DND-41 (cell line): ENCODE measurements at regions not wholly inside any gene's neighbourhood (a gene's known extent, or its start where the extent isn't known, plus 50 kb on each side); places are given as distances from the start of the nearest gene placed in this dataset.

Source experiments
- ATAC-seq: fragments of 200-7000 bp; cut with Tn5 transposase; 3 replicates; pipeline ENCODE4 v1.9.1; 2021; ENCODE audit warnings: low read depth; ENCODE audit not compliant: insufficient read depth
- DNase-seq: peaks from one replicate; pipeline ENCODE4 v3.0.0-alpha.2; 2020
- H2AFZ ChIP-seq: 2 replicates; pipeline ENCODE4 v1.6.0; 2012; ENCODE audit warnings: low read depth, low read length
- H3K27ac ChIP-seq: 2 replicates; pipeline ENCODE4 v1.5.1; 2012; ENCODE audit warnings: low read length, inconsistent platforms
- H3K27me3 ChIP-seq: fragments of 200-600 bp; sonication (generic); 2 replicates; pipeline ENCODE4 v1.6.0; 2012; ENCODE audit warnings: low read length, mild to moderate bottlenecking, inconsistent platforms; ENCODE audit not compliant: insufficient read depth, poor library complexity
- H3K36me3 ChIP-seq: 2 replicates; pipeline ENCODE4 v1.5.1; 2012; ENCODE audit warnings: low read length, inconsistent platforms; ENCODE audit not compliant: insufficient read depth
- H3K4me1 ChIP-seq: 2 replicates; pipeline ENCODE4 v1.5.1; 2012; ENCODE audit warnings: mild to moderate bottlenecking, low read length; ENCODE audit not compliant: insufficient read depth
- H3K4me2 ChIP-seq: 2 replicates; pipeline ENCODE4 v1.6.0; 2012; ENCODE audit warnings: mild to moderate bottlenecking, moderate library complexity, low read length, inconsistent platforms; ENCODE audit not compliant: insufficient read depth
- H3K4me3 ChIP-seq, 2 experiments: fragments of 200-600 bp in 1 of 2; shearing (Covaris generic) in 1 of 2; 2 replicates each; pipeline ENCODE4 v1.5.1; 2012 to 2016; ENCODE audit warnings: inconsistent platforms in 2 of 2, low read length in 2 of 2, mild to moderate bottlenecking in 2 of 2, low read depth in 1 of 2, moderate library complexity in 1 of 2
- H3K79me2 ChIP-seq: 2 replicates; pipeline ENCODE4 v1.6.0; 2012; ENCODE audit warnings: low read length, inconsistent platforms; ENCODE audit not compliant: insufficient read depth
- H3K9ac ChIP-seq: 2 replicates; pipeline ENCODE4 v1.6.0; 2012; ENCODE audit warnings: low read depth, mild to moderate bottlenecking, inconsistent platforms, low read length, moderate library complexity
- H3K9me3 ChIP-seq: 2 replicates; pipeline ENCODE4 v1.5.1; 2012; ENCODE audit warnings: low read length, moderate library complexity, mild to moderate bottlenecking, inconsistent platforms; ENCODE audit not compliant: insufficient read depth, severe bottlenecking
- H4K20me1 ChIP-seq: 2 replicates; pipeline ENCODE4 v1.6.0; 2012; ENCODE audit warnings: low read length; ENCODE audit not compliant: insufficient read depth
- EZH2 ChIP-seq: IDR thresholded peaks from 3 replicates; pipeline ENCODE4 v1.6.1; 2012; ENCODE audit warnings: borderline replicate concordance, low read depth, mild to moderate bottlenecking, moderate library complexity, low read length, inconsistent platforms; ENCODE audit not compliant: severe bottlenecking
- TF ChIP-seq, protein P1 (sequence below): IDR thresholded peaks from 2 replicates; pipeline ENCODE4 v1.5.1; 2012; ENCODE audit warnings: borderline replicate concordance, low read length, moderate library complexity, mild to moderate bottlenecking; ENCODE audit not compliant: poor library complexity, severe bottlenecking; ENCODE audit errors: extremely low read depth

DNA sequence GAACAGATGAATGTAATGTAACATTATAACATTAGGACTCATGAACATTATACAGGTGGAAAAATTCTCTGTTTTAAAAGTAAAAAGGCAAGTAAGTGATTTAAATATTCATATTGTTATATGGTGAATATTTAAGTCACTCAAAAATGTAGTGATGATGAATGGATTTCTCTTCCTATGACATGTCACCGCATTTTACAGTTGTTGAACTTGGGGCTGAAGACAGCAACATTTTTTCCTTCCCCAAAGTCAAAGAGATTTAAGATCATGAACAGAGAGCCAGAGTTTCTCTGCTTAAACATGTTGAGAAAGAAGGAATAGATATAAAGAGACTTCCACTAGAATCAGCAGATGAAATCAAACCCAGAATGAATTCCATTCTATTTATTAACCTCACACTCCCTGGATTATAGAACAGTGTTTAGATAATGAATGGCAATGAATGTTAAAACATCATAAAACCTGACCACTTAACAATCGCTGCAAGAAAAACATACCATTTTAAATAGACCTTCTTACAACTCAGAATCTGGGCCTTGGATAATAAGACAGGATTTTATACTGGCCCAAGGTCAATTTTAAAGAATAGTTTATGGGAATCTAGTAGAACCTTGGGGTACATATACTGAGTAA is 163.6 kb upstream of the SIX2 start:
- TF ChIP-seq, protein P1, sequence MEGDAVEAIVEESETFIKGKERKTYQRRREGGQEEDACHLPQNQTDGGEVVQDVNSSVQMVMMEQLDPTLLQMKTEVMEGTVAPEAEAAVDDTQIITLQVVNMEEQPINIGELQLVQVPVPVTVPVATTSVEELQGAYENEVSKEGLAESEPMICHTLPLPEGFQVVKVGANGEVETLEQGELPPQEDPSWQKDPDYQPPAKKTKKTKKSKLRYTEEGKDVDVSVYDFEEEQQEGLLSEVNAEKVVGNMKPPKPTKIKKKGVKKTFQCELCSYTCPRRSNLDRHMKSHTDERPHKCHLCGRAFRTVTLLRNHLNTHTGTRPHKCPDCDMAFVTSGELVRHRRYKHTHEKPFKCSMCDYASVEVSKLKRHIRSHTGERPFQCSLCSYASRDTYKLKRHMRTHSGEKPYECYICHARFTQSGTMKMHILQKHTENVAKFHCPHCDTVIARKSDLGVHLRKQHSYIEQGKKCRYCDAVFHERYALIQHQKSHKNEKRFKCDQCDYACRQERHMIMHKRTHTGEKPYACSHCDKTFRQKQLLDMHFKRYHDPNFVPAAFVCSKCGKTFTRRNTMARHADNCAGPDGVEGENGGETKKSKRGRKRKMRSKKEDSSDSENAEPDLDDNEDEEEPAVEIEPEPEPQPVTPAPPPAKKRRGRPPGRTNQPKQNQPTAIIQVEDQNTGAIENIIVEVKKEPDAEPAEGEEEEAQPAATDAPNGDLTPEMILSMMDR, result no peak
- TF ChIP-seq EZH2, result no peak
- Histone ChIP-seq H4K20me1 (no peaks in the 10 kb centered on the region), H3K27me3 (peaks cover 18% of the 10 kb centered on the region), H3K4me3 (no peak overlapping the region), H3K4me1 (peaks cover 19% of the 10 kb centered on the region), H3K9me3 (no peaks in the 10 kb centered on the region), H3K27ac (no peak overlapping the region), H3K4me2 (no peak overlapping the region), H3K9ac (no peak overlapping the region), H3K79me2 (no peaks in the 10 kb centered on the region), H2AFZ (no peak overlapping the region), H3K36me3 (no peaks in the 10 kb centered on the region)
- DNase-seq (no peak), ATAC-seq (no peak)

DNA sequence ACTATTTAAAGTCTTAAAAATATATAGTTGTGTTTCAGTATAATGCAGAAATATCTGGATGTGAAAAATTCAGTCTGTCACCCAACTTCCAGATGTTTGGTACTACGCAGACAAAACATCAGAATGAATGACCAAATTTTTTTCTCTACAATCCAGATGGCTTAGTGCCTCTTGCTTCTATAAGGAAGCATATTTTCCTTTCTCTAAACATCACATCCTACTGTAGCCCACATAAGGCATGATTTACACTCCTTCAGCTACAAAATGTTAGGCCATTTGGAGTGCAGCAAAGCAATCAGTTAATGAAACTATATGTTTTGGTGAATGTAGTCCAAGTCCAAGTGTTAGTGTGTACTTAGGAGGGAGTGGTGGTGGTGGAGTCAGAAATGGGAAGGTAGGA is 162.9 kb upstream of the SIX2 start:
- DNase-seq (no peak), ATAC-seq (no peak)
- Histone ChIP-seq H3K4me1 (peaks cover 19% of the 10 kb centered on the region), H3K4me2 (no peak overlapping the region), H3K36me3 (no peaks in the 10 kb centered on the region), H3K79me2 (no peaks in the 10 kb centered on the region), H4K20me1 (no peaks in the 10 kb centered on the region), H3K27ac (no peak overlapping the region), H3K27me3 (peaks cover 18% of the 10 kb centered on the region), H2AFZ (no peak overlapping the region), H3K9me3 (no peaks in the 10 kb centered on the region), H3K9ac (no peak overlapping the region), H3K4me3 (no peak overlapping the region)
- TF ChIP-seq, protein P1, result no peak
- no peak for TF ChIP-seq EZH2

DNA sequence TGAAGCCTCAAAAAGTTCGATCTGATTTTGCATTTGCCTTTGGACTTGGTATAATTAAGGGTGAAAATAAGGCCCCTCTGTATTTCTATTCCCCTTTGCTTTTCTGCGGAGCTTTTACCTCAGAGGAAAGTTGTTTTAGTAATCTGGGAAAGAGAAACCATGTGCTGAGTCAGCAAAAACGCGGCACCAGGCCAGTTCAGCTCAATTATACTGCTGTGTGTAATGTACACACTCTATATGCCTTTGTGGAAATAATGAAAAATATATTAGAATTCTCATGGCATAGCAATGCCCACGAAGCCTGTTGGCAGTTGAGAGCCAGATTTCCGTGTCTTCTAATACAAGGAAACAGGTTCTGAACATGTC is 161.9 kb upstream of the SIX2 start:
- Histone ChIP-seq H3K27me3 (peaks cover 18% of the 10 kb centered on the region), H2AFZ (no peak overlapping the region), H3K79me2 (no peaks in the 10 kb centered on the region), H3K9me3 (no peaks in the 10 kb centered on the region), H3K4me3 (no peak overlapping the region), H3K4me2 (no peak overlapping the region), H3K4me1 (peaks cover 19% of the 10 kb centered on the region), H3K9ac (no peak overlapping the region), H3K27ac (no peak overlapping the region), H3K36me3 (no peaks in the 10 kb centered on the region), H4K20me1 (no peaks in the 10 kb centered on the region)
- ATAC-seq (no peak), DNase-seq (no peak)
- TF ChIP-seq EZH2, result no peak
- TF ChIP-seq, protein P1, result no peak
